ENCODE measurements at regions not wholly inside any gene's neighbourhood (a gene's known extent, or its start where the extent isn't known, plus 50 kb on each side); places are given as distances from the start of the nearest gene placed in this dataset.
"Not testable (repeated sequence)": the region's sequence is repeated elsewhere in the genome, so short reads cannot be mapped to it uniquely, and the experiment has no call there.

GRCh38 chr7:46058086-46058823, 137.2 kb upstream of the IGFBP3 start:
- H3K4me1 ChIP-seq (ENCODE audit: control insufficient read depth, insufficient read depth, low read length): no peaks in the 10 kb centered on the region
- no peaks in the 10 kb centered on the region for H3K9me3 ChIP-seq (ENCODE audit: control insufficient read depth, low read length)
- H3K4me3 ChIP-seq (ENCODE audit: insufficient read depth, low read depth, low read length): no peak overlapping the region
- H3K27ac ChIP-seq (ENCODE audit: insufficient read depth, low read depth, low read length, poor library complexity, severe bottlenecking): no peak overlapping the region
- no peaks in the 10 kb centered on the region for H3K27me3 ChIP-seq (ENCODE audit: control insufficient read depth, insufficient read depth, low read length, poor library complexity, severe bottlenecking)
- 87 to 95% methylated on average over 4 of the region's 4 CpGs for WGBS, 2 experiments
- no peaks in the 10 kb centered on the region for H3K36me3 ChIP-seq (ENCODE audit: control insufficient read depth, insufficient read depth, low read length)

DNA sequence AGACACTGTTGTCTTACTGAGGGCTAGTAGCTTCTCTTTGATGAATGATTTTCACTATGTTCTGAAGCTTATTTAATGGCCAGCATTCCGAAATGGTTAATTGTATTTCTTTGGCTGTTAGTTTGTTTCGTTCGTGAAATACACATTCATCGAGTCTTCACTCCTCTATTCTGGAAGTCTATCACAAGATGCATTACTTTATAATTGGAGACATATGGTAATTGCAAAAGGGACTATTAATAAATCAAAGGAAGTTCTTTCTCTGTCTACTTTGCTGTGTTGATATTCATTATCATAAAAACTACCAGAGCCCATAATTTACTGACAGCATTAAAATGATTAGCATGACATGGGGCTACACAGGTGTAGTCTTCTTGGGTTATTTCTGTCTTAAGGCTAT, 133.8 kb upstream of the IGFBP3 start:
- H3K9me3 ChIP-seq (ENCODE audit: control insufficient read depth, low read length): no peaks in the 10 kb centered on the region
- H3K4me3 ChIP-seq (ENCODE audit: insufficient read depth, low read depth, low read length): no peak overlapping the region
- no peak overlapping the region for H3K27ac ChIP-seq (ENCODE audit: insufficient read depth, low read depth, low read length, poor library complexity, severe bottlenecking)
- no peaks in the 10 kb centered on the region for H3K27me3 ChIP-seq (ENCODE audit: control insufficient read depth, insufficient read depth, low read length, poor library complexity, severe bottlenecking)
- 99 to 100% methylated on average over 1 to 4 of the region's 4 CpGs for WGBS, 2 experiments
- no peaks in the 10 kb centered on the region for H3K4me1 ChIP-seq (ENCODE audit: control insufficient read depth, insufficient read depth, low read length)
- H3K36me3 ChIP-seq (ENCODE audit: control insufficient read depth, insufficient read depth, low read length): no peaks in the 10 kb centered on the region

GRCh38 chr7:46054272-46054671, 133.2 kb upstream of the IGFBP3 start:
- no peak overlapping the region for H3K27ac ChIP-seq (ENCODE audit: insufficient read depth, low read depth, low read length, poor library complexity, severe bottlenecking)
- no peaks in the 10 kb centered on the region for H3K4me1 ChIP-seq (ENCODE audit: control insufficient read depth, insufficient read depth, low read length)
- H3K9me3 ChIP-seq (ENCODE audit: control insufficient read depth, low read length): no peaks in the 10 kb centered on the region
- no peak overlapping the region for H3K4me3 ChIP-seq (ENCODE audit: insufficient read depth, low read depth, low read length)
- WGBS, 2 experiments: 83 to 93% methylated on average over 2 of the region's 2 CpGs
- no peaks in the 10 kb centered on the region for H3K27me3 ChIP-seq (ENCODE audit: control insufficient read depth, insufficient read depth, low read length, poor library complexity, severe bottlenecking)
- H3K36me3 ChIP-seq (ENCODE audit: control insufficient read depth, insufficient read depth, low read length): no peaks in the 10 kb centered on the region

GRCh38 chr7:46047581-46047980, 126.5 kb upstream of the IGFBP3 start:
- no peak overlapping the region for H3K27ac ChIP-seq (ENCODE audit: insufficient read depth, low read depth, low read length, poor library complexity, severe bottlenecking)
- no peak overlapping the region for H3K4me3 ChIP-seq (ENCODE audit: insufficient read depth, low read depth, low read length)
- H3K4me1 ChIP-seq (ENCODE audit: control insufficient read depth, insufficient read depth, low read length): no peaks in the 10 kb centered on the region
- no peaks in the 10 kb centered on the region for H3K27me3 ChIP-seq (ENCODE audit: control insufficient read depth, insufficient read depth, low read length, poor library complexity, severe bottlenecking)
- H3K9me3 ChIP-seq (ENCODE audit: control insufficient read depth, low read length): no peaks in the 10 kb centered on the region
- WGBS, 2 experiments: 94 to 96% methylated on average over 9 of the region's 9 CpGs
- H3K36me3 ChIP-seq (ENCODE audit: control insufficient read depth, insufficient read depth, low read length): no peaks in the 10 kb centered on the region

DNA sequence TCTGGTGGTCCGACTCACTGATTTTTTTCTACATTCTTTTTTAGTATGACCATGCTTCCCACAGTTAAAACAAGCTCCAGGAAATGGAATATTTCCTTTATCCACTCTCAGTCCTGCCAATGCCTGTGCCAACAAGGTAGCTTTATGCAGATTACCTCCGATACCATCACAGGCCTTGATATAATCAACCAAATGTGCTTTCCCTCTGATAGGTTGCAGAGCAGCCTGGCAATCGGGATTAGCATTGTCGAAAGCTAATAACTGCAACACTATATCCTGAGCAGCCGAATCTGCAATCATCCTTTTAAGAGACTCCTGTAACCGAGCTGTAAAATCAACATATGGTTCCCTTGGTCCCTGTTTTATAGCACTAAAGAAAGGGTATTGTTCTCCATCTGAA, 122.3 kb upstream of the IGFBP3 start:
- not testable (repeated sequence) for H3K27ac ChIP-seq (ENCODE audit: insufficient read depth, low read depth, low read length, poor library complexity, severe bottlenecking); H3K4me3 ChIP-seq (ENCODE audit: insufficient read depth, low read depth, low read length)

DNA sequence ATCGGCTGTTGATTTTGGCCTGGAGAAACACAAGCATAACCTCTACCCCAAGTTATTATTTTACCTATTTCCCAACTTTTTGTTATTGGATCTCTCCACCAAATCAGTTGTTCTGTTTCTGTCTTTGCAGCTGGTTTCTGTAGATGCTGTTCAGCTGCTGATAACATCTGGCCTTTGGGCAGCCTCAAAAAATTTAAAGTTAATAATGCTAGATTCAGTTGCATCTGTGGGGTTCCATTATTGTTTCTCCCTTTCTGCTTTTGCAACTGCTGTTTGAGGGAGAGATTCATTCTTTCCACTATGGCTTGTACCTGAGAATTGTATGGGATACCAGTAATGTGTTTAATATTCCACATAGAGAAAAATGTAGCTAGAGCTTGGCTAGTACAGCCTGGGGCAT, 118.7 kb upstream of the IGFBP3 start:
- H3K27me3 ChIP-seq (ENCODE audit: control insufficient read depth, insufficient read depth, low read length, poor library complexity, severe bottlenecking); H3K4me1 ChIP-seq (ENCODE audit: control insufficient read depth, insufficient read depth, low read length); H3K4me3 ChIP-seq (ENCODE audit: insufficient read depth, low read depth, low read length); H3K36me3 ChIP-seq (ENCODE audit: control insufficient read depth, insufficient read depth, low read length); H3K27ac ChIP-seq (ENCODE audit: insufficient read depth, low read depth, low read length, poor library complexity, severe bottlenecking); H3K9me3 ChIP-seq (ENCODE audit: control insufficient read depth, low read length): not testable (repeated sequence)
- WGBS, 2 experiments: 100% methylated on average over 1 of the region's 1 CpG; no CpG with 5 or more reads in 1 of the 2 experiments

More for the DNA sequence above, 122.3 kb upstream of the IGFBP3 start:
- H3K9me3 ChIP-seq (ENCODE audit: control insufficient read depth, low read length); H3K27me3 ChIP-seq (ENCODE audit: control insufficient read depth, insufficient read depth, low read length, poor library complexity, severe bottlenecking); H3K4me1 ChIP-seq (ENCODE audit: control insufficient read depth, insufficient read depth, low read length); H3K36me3 ChIP-seq (ENCODE audit: control insufficient read depth, insufficient read depth, low read length): not testable (repeated sequence)
- 91 to 96% methylated on average over 6 of the region's 6 CpGs for WGBS, 2 experiments

DNA sequence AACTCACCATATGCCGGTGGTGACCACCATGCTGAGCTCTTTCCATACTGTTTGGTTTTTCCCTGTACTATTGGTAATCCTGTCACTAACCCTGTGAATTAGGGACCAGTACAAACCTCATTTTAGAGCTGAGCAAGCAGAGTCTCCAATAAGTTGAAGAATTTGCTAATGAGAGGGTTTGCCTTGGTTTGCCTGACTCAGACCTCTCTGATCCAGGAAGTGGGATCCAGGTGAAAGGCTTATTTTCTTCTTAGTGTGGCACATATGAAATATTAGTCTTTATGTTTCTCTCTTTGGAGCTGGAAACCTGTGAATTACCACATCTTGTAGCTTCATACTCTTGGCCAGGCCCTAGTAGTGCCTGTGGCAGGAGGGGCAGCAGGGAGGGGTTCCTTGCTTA, 114.1 kb upstream of the IGFBP3 start:
- H3K27ac ChIP-seq (ENCODE audit: insufficient read depth, low read depth, low read length, poor library complexity, severe bottlenecking): no peak overlapping the region
- H3K4me1 ChIP-seq (ENCODE audit: control insufficient read depth, insufficient read depth, low read length): no peaks in the 10 kb centered on the region
- no peaks in the 10 kb centered on the region for H3K9me3 ChIP-seq (ENCODE audit: control insufficient read depth, low read length)
- 92 to 94% methylated on average over 1 of the region's 1 CpG for WGBS, 2 experiments
- no peaks in the 10 kb centered on the region for H3K27me3 ChIP-seq (ENCODE audit: control insufficient read depth, insufficient read depth, low read length, poor library complexity, severe bottlenecking)
- H3K36me3 ChIP-seq (ENCODE audit: control insufficient read depth, insufficient read depth, low read length): no peaks in the 10 kb centered on the region
- H3K4me3 ChIP-seq (ENCODE audit: insufficient read depth, low read depth, low read length): no peak overlapping the region

DNA sequence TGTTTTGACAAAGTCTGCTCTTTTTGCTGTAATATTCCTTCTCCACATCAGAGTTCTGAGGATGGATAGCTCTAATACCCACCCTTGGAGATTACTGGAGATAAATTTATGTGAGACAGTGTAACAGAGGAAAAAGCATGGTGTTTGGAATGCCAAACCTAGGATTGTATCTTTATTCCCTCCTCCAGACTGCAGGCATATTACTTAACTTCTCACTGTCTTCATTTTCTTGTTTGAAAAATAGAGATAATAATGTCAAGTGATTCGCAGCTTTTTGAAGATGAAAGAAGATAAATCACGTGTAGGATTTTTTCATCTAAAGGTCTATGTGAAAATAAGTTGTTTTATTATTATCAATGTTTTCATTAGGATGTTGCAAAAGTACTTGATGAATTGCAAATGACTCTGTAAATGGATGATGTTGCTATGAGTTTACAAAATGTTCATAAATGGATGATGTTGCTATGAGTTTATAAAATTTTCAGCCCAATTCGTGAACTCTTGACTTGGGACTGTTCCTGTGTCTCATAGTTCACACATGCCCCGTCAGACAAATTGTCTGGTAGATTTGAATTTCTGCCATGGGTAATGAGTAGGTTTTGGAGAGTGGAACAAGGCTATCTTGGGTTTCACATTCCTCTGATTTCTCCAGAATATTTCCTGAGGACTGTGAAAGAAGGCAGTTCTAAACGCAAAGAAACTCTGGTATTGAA, 113.1 kb upstream of the IGFBP3 start:
- no peaks in the 10 kb centered on the region for H3K27me3 ChIP-seq (ENCODE audit: control insufficient read depth, insufficient read depth, low read length, poor library complexity, severe bottlenecking)
- H3K4me1 ChIP-seq (ENCODE audit: control insufficient read depth, insufficient read depth, low read length): no peaks in the 10 kb centered on the region
- H3K9me3 ChIP-seq (ENCODE audit: control insufficient read depth, low read length): no peaks in the 10 kb centered on the region
- no peaks in the 10 kb centered on the region for H3K36me3 ChIP-seq (ENCODE audit: control insufficient read depth, insufficient read depth, low read length)
- no peak overlapping the region for H3K4me3 ChIP-seq (ENCODE audit: insufficient read depth, low read depth, low read length)
- H3K27ac ChIP-seq (ENCODE audit: insufficient read depth, low read depth, low read length, poor library complexity, severe bottlenecking): no peak overlapping the region
- WGBS, 2 experiments: 87 to 93% methylated on average over 5 of the region's 5 CpGs

GRCh38 chr7:46033592-46033991, 112.5 kb upstream of the IGFBP3 start:
- H3K4me3 ChIP-seq (ENCODE audit: insufficient read depth, low read depth, low read length): no peak overlapping the region
- no peaks in the 10 kb centered on the region for H3K36me3 ChIP-seq (ENCODE audit: control insufficient read depth, insufficient read depth, low read length)
- H3K27me3 ChIP-seq (ENCODE audit: control insufficient read depth, insufficient read depth, low read length, poor library complexity, severe bottlenecking): no peaks in the 10 kb centered on the region
- no peaks in the 10 kb centered on the region for H3K9me3 ChIP-seq (ENCODE audit: control insufficient read depth, low read length)
- WGBS, 2 experiments: 96 to 97% methylated on average over 6 of the region's 6 CpGs
- H3K27ac ChIP-seq (ENCODE audit: insufficient read depth, low read depth, low read length, poor library complexity, severe bottlenecking): no peak overlapping the region
- H3K4me1 ChIP-seq (ENCODE audit: control insufficient read depth, insufficient read depth, low read length): no peaks in the 10 kb centered on the region

- Histone ChIP-seq H3K36me3 (ENCODE audit: control insufficient read depth, insufficient read depth, low read length) (no peaks in the 10 kb centered on the region), H3K27me3 (ENCODE audit: control insufficient read depth, insufficient read depth, low read length, poor library complexity, severe bottlenecking) (no peaks in the 10 kb centered on the region), H3K4me1 (ENCODE audit: control insufficient read depth, insufficient read depth, low read length) (no peaks in the 10 kb centered on the region), H3K9me3 (ENCODE audit: control insufficient read depth, low read length) (no peaks in the 10 kb centered on the region), H3K27ac (ENCODE audit: insufficient read depth, low read depth, low read length, poor library complexity, severe bottlenecking) (no peak overlapping the region), H3K4me3 (ENCODE audit: insufficient read depth, low read depth, low read length) (no peak overlapping the region)
- 88 to 96% methylated on average over 2 of the region's 2 CpGs for WGBS, 2 experiments
Observed at GRCh38 chr7:46032942-46033341, 111.9 kb upstream of the IGFBP3 start.
